ENCODE measurements at regions not wholly inside any gene's neighbourhood (a gene's known extent, or its start where the extent isn't known, plus 50 kb on each side); places are given as distances from the start of the nearest gene placed in this dataset.

GRCh38 chr14:53613404-53614253 is 343.0 kb downstream of the BMP4 start:
- DNase-seq (ENCODE audit: low read depth, low spot score), result no peak

- no peak for DNase-seq (ENCODE audit: low read depth, low spot score)
These were observed 345.7 kb downstream of the BMP4 start for GRCh38 chr14:53610947-53611346.

- DNase-seq (ENCODE audit: low read depth, low spot score), result no peak
These were observed 347.6 kb downstream of the BMP4 start for GRCh38 chr14:53609009-53609408.

GRCh38 chr14:53608369-53608768 is 348.3 kb downstream of the BMP4 start:
- no peak for DNase-seq (ENCODE audit: low read depth, low spot score)

GRCh38 chr14:53606203-53606602 is 350.4 kb downstream of the BMP4 start:
- no peak for DNase-seq (ENCODE audit: low read depth, low spot score)

GRCh38 chr14:53605562-53605961 is 351.1 kb downstream of the BMP4 start:
- DNase-seq (ENCODE audit: low read depth, low spot score), result no peak

- DNase-seq (ENCODE audit: low read depth, low spot score), result no peak
These were observed 352.6 kb downstream of the BMP4 start for GRCh38 chr14:53603994-53604393.

- DNase-seq (ENCODE audit: low read depth, low spot score), result no peak
These were observed 355.2 kb downstream of the BMP4 start for GRCh38 chr14:53601409-53601808.

GRCh38 chr14:53599221-53599945 is 357.2 kb downstream of the BMP4 start:
- no peak for DNase-seq (ENCODE audit: low read depth, low spot score)

GRCh38 chr14:53596853-53597525 is 359.6 kb downstream of the BMP4 start:
- no peak for DNase-seq (ENCODE audit: low read depth, low spot score)

- no peak for DNase-seq (ENCODE audit: low read depth, low spot score)
These were observed 364.8 kb downstream of the BMP4 start for GRCh38 chr14:53591816-53592215.

GRCh38 chr14:53581504-53581903 is 375.1 kb downstream of the BMP4 start:
- no peak for DNase-seq (ENCODE audit: low read depth, low spot score)

GRCh38 chr14:53571641-53572328 is 384.8 kb downstream of the BMP4 start:
- no peak for DNase-seq (ENCODE audit: low read depth, low spot score)

- DNase-seq (ENCODE audit: low read depth, low spot score), result no peak
These were observed 385.9 kb downstream of the BMP4 start for GRCh38 chr14:53570411-53571387.

- no peak for DNase-seq (ENCODE audit: low read depth, low spot score)
These were observed 387.2 kb downstream of the BMP4 start for GRCh38 chr14:53569446-53569845.

- peak; percentile 25 for DNase-seq (ENCODE audit: low read depth, low spot score)
These were observed 389.3 kb downstream of the BMP4 start for GRCh38 chr14:53567236-53567780.

GRCh38 chr14:53564870-53565269 is 391.8 kb downstream of the BMP4 start:
- no peak for DNase-seq (ENCODE audit: low read depth, low spot score)

GRCh38 chr14:53563628-53564027 is 393.0 kb downstream of the BMP4 start:
- no peak for DNase-seq (ENCODE audit: low read depth, low spot score)

GRCh38 chr14:53553221-53553620 is 400.1 kb upstream of the DDHD1 start:
- no peak for DNase-seq (ENCODE audit: low read depth, low spot score)

GRCh38 chr14:53551862-53552261 is 398.7 kb upstream of the DDHD1 start:
- no peak for DNase-seq (ENCODE audit: low read depth, low spot score)
